Parathyroid adenoma (tissue), 2 donors: ENCODE measurements at regions not wholly inside any gene's neighbourhood (a gene's known extent, or its start where the extent isn't known, plus 50 kb on each side); places are given as distances from the start of the nearest gene placed in this dataset.

Experiments
- H2AFZ ChIP-seq: fragments of 300-600 bp; sonication (generic); one replicate; pipeline ENCODE4 v1.7.0; 2017; ENCODE audit warnings: antibody characterized with exemption, mild to moderate bottlenecking
- H3K27ac ChIP-seq: fragments of 300-600 bp; sonication (generic); one replicate; pipeline ENCODE4 v1.7.0; 2017
- H3K27me3 ChIP-seq: fragments of 300-600 bp; sonication (generic); one replicate; pipeline ENCODE4 v1.7.0; 2017; ENCODE audit warnings: low read length; ENCODE audit not compliant: control insufficient read depth, insufficient read depth
- H3K36me3 ChIP-seq: fragments of 300-600 bp; sonication (generic); one replicate; pipeline ENCODE4 v1.7.0; 2017; ENCODE audit warnings: low read length; ENCODE audit not compliant: control insufficient read depth, insufficient read depth
- H3K4me1 ChIP-seq: fragments of 300-600 bp; sonication (generic); one replicate; pipeline ENCODE4 v1.7.0; 2017; ENCODE audit warnings: control low read depth
- H3K4me2 ChIP-seq: fragments of 300-600 bp; sonication (generic); one replicate; pipeline ENCODE4 v1.7.0; 2017; ENCODE audit warnings: low read length
- H3K4me3 ChIP-seq: fragments of 300-600 bp; sonication (generic); one replicate; pipeline ENCODE4 v1.7.0; 2017; ENCODE audit warnings: low read depth, low read length
- H3K79me2 ChIP-seq: fragments of 300-600 bp; sonication (generic); one replicate; pipeline ENCODE4 v1.7.0; 2017; ENCODE audit warnings: control low read depth
- H3K9ac ChIP-seq: fragments of 300-600 bp; sonication (generic); one replicate; pipeline ENCODE4 v1.7.0; 2017; ENCODE audit warnings: mild to moderate bottlenecking
- H3K9me3 ChIP-seq: fragments of 300-600 bp; sonication (generic); one replicate; pipeline ENCODE4 v1.7.0; 2017; ENCODE audit warnings: low read length; ENCODE audit not compliant: control insufficient read depth
- TF ChIP-seq, protein P1 (sequence below): fragments of 300-600 bp; sonication (generic); IDR thresholded peaks from one replicate; pipeline ENCODE4 v1.7.0; 2017; ENCODE audit warnings: antibody characterized with exemption, mild to moderate bottlenecking
- donor health status: primary hyperparathyroidism.

DNA sequence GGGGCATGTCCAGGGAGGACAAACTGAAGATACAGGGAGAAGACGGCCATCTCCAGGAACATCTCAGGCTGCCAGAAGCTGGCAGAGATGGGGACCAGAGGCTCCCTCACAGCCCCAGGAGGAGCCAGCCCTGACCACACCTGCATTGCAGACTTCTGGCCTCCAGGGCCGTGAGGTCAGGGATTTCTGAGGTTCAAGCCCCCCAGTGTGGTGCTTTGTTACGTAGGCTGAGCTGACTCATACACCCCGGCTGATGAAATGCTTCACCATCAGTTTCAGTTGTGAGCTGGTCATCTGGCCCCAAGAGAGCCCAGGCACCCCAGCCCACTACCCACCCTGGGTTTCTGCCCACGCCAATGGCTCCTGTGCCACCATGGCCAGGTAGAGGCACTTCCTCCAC is 106.4 kb downstream of the SIK1 start:
- H3K79me2 ChIP-seq = no peaks in the 10 kb centered on the region
- H3K4me3 ChIP-seq = no peak overlapping the region
- no peaks in the 10 kb centered on the region for H3K4me1 ChIP-seq
- H3K27ac ChIP-seq = no peak overlapping the region
- no peaks in the 10 kb centered on the region for H3K9me3 ChIP-seq
- TF ChIP-seq, protein P1, sequence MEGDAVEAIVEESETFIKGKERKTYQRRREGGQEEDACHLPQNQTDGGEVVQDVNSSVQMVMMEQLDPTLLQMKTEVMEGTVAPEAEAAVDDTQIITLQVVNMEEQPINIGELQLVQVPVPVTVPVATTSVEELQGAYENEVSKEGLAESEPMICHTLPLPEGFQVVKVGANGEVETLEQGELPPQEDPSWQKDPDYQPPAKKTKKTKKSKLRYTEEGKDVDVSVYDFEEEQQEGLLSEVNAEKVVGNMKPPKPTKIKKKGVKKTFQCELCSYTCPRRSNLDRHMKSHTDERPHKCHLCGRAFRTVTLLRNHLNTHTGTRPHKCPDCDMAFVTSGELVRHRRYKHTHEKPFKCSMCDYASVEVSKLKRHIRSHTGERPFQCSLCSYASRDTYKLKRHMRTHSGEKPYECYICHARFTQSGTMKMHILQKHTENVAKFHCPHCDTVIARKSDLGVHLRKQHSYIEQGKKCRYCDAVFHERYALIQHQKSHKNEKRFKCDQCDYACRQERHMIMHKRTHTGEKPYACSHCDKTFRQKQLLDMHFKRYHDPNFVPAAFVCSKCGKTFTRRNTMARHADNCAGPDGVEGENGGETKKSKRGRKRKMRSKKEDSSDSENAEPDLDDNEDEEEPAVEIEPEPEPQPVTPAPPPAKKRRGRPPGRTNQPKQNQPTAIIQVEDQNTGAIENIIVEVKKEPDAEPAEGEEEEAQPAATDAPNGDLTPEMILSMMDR = no peak
- H3K36me3 ChIP-seq = no peaks in the 10 kb centered on the region
- H3K27me3 ChIP-seq = no peaks in the 10 kb centered on the region
- no peak overlapping the region for H3K9ac ChIP-seq
- no peak overlapping the region for H2AFZ ChIP-seq
- no peak overlapping the region for H3K4me2 ChIP-seq

DNA sequence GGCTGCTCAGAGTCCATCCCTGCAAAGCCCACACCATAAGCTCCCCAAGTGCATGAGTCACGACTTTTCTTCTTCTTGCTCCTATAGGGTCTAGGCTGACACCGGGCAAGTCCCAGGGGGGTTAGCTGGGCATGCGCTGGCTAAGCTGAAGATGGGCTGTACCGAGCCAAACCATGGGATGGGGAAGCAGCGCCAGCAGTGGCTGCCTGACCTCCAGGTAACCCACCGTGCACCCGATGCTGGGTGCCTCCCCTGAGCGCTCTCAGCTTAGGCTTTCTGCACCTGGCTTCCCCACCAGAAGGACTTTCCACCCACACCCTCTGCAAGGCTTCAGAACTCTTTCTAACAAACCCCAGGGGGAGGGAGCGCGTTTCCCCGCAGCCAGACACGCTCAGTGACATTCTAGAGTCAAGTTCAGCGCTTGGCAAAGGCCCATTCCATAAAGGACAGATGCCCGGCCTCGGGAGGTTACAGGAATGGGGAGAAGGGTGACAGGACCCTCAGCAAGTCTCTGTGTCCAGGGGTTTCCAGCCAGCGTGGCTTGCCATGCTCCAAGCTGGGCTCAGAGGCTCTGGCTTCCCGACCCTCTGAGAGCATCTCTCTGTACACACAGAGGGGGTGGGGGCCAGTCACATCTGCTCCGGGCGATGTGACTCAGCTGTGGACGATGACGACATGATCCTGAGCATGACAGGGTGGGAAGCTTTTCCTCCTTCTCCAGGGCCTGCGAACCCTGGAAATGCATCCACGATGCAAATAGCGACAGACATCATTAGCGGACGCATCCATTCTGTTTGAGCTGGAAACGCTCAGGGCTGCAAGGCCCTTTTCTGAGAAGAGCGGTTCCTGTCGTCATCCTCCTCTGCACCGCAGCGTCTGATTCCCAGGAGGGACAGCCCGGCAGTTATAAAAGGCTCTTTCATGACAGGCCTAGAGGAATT is 107.8 kb downstream of the SIK1 start:
- no peak overlapping the region for H3K27ac ChIP-seq

DNA sequence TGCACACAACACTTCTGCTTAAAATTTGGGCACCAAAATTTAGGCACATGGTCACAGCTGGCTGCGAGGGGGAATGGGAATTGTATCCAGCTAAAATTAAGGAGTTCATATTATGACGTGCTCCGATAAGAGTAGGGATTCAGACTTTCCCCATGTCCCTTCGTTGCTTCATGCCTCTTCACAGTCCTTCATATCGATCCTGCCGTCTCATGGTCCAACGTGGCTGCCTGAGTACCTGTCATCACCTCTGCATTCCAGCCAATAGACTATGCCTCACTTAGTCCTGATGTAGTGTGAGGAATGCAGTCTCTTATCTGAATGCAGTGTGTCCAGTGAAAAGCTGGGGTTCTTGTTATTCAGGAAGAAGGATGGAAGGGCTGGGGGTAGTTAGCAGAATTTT is 108.6 kb downstream of the SIK1 start:
- Histone ChIP-seq H3K36me3 (no peaks in the 10 kb centered on the region), H3K9ac (no peak overlapping the region), H2AFZ (no peak overlapping the region), H3K4me2 (no peak overlapping the region), H3K79me2 (no peaks in the 10 kb centered on the region), H3K9me3 (no peaks in the 10 kb centered on the region), H3K4me1 (no peaks in the 10 kb centered on the region), H3K4me3 (no peak overlapping the region), H3K27me3 (no peaks in the 10 kb centered on the region), H3K27ac (no peak overlapping the region)
- TF ChIP-seq, protein P1 = no peak

More for the DNA sequence above, 107.8 kb downstream of the SIK1 start:
- H3K27me3 ChIP-seq = no peaks in the 10 kb centered on the region
- H3K4me1 ChIP-seq = no peaks in the 10 kb centered on the region
- no peak overlapping the region for H2AFZ ChIP-seq
- no peak overlapping the region for H3K4me2 ChIP-seq
- H3K9ac ChIP-seq = no peak overlapping the region
- TF ChIP-seq, protein P1 = no peak
- H3K4me3 ChIP-seq = no peak overlapping the region
- H3K79me2 ChIP-seq = no peaks in the 10 kb centered on the region
- no peaks in the 10 kb centered on the region for H3K9me3 ChIP-seq
- no peaks in the 10 kb centered on the region for H3K36me3 ChIP-seq

DNA sequence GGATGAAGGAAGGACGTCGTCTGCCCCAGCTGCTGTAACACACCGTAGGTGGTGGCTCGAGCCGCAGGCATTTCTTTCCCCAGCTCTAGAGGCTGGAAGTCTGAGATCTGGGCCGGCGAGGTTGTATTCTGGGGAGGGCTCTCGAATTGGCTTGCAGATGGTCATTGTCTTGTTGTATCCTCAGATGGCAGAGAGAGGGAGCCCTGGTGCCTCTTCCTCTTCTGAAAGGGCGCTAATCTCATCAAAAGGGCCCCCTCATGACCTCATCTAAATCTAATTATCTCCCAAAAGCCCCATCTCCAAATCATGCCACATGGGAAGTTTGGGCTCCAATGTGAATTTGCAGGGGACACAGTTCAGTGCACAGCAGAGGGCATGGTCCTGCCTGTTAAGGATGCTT is 109.0 kb downstream of the SIK1 start:
- Histone ChIP-seq H3K27me3 (no peaks in the 10 kb centered on the region), H3K4me1 (no peaks in the 10 kb centered on the region), H3K27ac (no peak overlapping the region), H3K79me2 (no peaks in the 10 kb centered on the region), H3K4me2 (no peak overlapping the region), H3K36me3 (no peaks in the 10 kb centered on the region), H3K4me3 (no peak overlapping the region), H2AFZ (no peak overlapping the region), H3K9me3 (no peaks in the 10 kb centered on the region), H3K9ac (no peak overlapping the region)
- TF ChIP-seq, protein P1 = no peak
